Right atrium auricular region (tissue), 2 donors: ENCODE measurements at regions not wholly inside any gene's neighbourhood (a gene's known extent, or its start where the extent isn't known, plus 50 kb on each side); places are given as distances from the start of the nearest gene placed in this dataset.

ENCODE experiments used
- DNase-seq: peaks from one replicate; pipeline ENCODE4 v3.0.0-alpha.2; 2019; ENCODE audit warnings: low spot score
- H3K27ac ChIP-seq, 2 donors: fragments of 200-600 bp; sonication (generic); 1 replicate in 1 of 2; 2 replicates in 1 of 2; pipeline ENCODE4 v1.5.1; 2016 to 2019
- H3K27me3 ChIP-seq, 2 donors: fragments of 200-600 bp; sonication (generic); one replicate each; pipeline versions ENCODE4 v1.5.1 to v1.6.0; 2017 to 2019
- H3K36me3 ChIP-seq: fragments of 200-600 bp; sonication (generic); one replicate; pipeline ENCODE4 v1.5.1; 2016
- H3K4me1 ChIP-seq, 2 donors: fragments of 200-600 bp; sonication (generic); one replicate each; pipeline versions ENCODE4 v1.5.1 to v1.6.0; 2017 to 2019
- H3K4me3 ChIP-seq, 2 donors: fragments of 200-600 bp; sonication (generic); 1 replicate in 1 of 2; 2 replicates in 1 of 2; pipeline ENCODE4 v1.5.1; 2017 to 2019; ENCODE audit warnings: mild to moderate bottlenecking in 1 of 2, moderate library complexity in 1 of 2
- H3K9me3 ChIP-seq, 2 donors: fragments of 200-600 bp; sonication (generic); one replicate each; pipeline ENCODE4 v1.5.1; 2019
- TF ChIP-seq, protein P1 (sequence below), 2 donors: fragments of 200-600 bp; sonication (generic); IDR thresholded peaks; one replicate each; pipeline ENCODE4 v1.5.1; 2019; ENCODE audit warnings: antibody characterized with exemption in 2 of 2

DNA sequence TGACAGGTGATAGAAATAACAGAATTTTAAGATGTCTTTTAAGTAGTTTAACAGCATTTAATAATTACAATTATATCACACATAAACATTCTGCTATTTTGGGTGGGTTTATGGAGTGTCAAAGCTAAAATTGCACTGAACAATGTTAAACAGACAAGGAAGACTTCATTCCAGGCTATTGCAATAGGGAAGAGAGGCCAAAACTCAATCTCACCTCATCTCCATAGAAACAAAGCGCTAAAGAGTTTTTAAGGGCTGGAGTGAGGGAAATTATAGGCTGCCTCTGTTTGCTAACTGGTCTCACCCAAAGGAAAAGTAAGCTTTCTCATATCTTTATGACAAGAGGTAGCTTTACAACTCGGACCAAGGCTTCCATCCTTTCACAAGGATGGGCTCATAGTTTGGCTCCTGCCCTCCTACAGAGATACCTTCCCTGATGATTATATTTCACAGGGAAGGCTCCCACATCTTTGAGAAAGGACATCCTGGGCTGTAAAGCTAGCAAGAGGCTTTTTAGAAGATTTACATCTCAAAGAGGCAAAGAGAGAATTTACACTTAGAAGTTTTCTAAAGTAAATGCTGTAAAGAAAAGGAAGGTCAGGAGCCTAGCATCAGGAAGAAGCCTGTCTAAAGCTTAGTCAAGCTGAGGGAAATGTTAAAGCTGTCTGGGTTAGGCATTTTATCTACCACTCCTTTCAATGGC, 350.2 kb upstream of the IMPG1 start:
- TF ChIP-seq, protein P1, sequence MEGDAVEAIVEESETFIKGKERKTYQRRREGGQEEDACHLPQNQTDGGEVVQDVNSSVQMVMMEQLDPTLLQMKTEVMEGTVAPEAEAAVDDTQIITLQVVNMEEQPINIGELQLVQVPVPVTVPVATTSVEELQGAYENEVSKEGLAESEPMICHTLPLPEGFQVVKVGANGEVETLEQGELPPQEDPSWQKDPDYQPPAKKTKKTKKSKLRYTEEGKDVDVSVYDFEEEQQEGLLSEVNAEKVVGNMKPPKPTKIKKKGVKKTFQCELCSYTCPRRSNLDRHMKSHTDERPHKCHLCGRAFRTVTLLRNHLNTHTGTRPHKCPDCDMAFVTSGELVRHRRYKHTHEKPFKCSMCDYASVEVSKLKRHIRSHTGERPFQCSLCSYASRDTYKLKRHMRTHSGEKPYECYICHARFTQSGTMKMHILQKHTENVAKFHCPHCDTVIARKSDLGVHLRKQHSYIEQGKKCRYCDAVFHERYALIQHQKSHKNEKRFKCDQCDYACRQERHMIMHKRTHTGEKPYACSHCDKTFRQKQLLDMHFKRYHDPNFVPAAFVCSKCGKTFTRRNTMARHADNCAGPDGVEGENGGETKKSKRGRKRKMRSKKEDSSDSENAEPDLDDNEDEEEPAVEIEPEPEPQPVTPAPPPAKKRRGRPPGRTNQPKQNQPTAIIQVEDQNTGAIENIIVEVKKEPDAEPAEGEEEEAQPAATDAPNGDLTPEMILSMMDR (IDR thresholded peaks at IDR 0.05): no peak

DNA sequence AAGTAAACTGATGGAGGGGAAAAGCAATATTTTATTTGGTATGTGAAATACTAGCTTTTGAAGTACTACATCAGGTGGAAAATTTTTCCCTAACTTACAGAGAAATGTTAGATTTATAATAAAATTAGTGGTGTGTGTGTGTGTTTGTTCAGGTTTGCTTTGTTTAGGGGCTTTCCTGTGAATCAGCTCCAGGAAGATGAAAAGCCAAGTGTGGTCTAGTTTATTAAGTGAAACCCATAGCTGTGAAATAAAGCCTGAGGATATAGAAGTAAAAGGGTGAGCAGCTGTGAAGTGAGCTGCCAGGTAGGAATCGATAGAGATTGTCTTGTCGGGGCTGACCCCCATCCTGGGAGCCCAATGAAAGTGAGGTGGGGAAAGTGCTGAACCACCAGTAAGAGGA, 347.6 kb upstream of the IMPG1 start:
- Histone ChIP-seq H3K9me3 (no peaks in the 10 kb centered on the region), H3K27me3 (no peaks in the 10 kb centered on the region), H3K4me1 (no peaks in the 10 kb centered on the region), H3K36me3 (no peaks in the 10 kb centered on the region), H3K27ac (no peak overlapping the region), H3K4me3 (no peak overlapping the region)
- DNase-seq: no peak
- TF ChIP-seq, protein P1 (IDR thresholded peaks at IDR 0.05): no peak

More for the DNA sequence above, 350.2 kb upstream of the IMPG1 start:
- H3K4me3 ChIP-seq: no peak overlapping the region
- no peak overlapping the region for H3K27ac ChIP-seq
- H3K27me3 ChIP-seq: no peaks in the 10 kb centered on the region
- H3K36me3 ChIP-seq: no peaks in the 10 kb centered on the region
- H3K9me3 ChIP-seq: no peaks in the 10 kb centered on the region
- H3K4me1 ChIP-seq: no peaks in the 10 kb centered on the region
- DNase-seq: no peak

DNA sequence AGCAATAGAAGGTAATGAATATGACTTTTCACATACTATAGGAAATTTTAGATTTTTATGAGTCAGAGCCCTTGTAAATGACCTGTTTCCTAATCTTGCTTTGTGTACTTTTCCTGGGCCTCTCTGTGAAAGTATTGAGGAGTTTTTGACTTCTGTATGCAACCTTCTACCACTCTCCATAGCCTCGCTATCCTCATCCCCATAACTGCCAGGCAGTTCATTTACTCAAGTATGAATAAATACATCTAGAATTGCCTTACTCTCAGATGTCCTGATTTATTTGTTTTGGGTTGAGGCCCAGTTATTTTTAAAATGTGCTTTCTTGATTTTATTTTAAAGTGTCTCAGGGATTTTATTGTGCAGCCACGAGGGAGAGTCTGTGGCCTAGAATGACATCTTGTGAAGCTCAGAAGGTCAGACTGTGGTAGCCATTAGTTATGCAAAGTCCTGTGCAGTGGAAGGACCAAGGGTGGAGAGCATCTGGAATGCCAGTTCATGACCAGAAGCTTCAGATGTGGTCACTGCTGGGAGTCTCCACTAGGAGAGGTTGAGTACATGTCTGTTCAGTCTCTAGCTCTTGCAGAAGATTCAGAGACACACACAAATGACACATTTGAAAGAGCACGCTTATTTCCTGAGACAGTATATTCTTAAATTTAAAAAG, 346.2 kb upstream of the IMPG1 start:
- H3K9me3 ChIP-seq: no peaks in the 10 kb centered on the region
- TF ChIP-seq, protein P1 (IDR thresholded peaks at IDR 0.05): no peak
- H3K4me1 ChIP-seq: no peaks in the 10 kb centered on the region
- no peaks in the 10 kb centered on the region for H3K27me3 ChIP-seq
- H3K4me3 ChIP-seq: no peak overlapping the region
- no peak overlapping the region for H3K27ac ChIP-seq
- no peaks in the 10 kb centered on the region for H3K36me3 ChIP-seq
- DNase-seq: no peak

DNA sequence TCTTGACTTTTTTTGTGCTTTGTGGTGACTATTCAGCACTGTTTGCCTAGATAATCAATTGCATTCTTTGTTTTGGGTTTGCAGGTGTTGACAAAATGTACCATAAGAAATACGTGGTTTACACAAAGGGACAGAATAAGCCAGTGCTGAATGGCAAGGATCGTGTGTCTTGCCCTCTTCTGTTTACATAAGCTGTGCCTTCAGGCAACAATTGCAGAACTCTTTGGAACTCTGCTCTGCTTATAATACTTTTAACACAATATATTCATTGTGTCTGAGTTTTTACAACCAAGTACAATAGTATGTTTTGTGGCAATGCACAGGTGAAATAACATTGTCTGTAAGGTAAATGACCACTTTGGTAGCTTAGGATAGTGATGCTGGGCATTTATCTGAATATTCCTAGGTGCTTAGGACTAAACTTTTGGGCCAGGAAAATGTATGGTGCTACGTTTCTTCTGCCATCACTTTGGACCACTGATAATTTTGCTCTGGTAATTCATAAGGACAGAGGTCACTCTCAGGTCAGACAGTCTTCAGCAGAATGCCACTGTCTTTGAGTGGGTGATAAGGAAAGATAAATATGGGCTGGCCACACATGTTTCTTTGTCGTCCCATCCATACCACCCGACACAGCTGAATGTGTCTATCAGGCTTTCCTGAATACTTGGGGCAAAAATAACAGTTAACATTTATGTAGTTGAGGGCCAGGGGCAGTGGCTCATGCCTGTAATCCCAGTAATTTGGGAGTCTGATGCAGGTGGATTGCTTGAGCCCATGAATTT, 344.6 kb upstream of the IMPG1 start:
- Histone ChIP-seq H3K9me3 (no peaks in the 10 kb centered on the region), H3K27ac (no peak overlapping the region), H3K4me1 (no peaks in the 10 kb centered on the region), H3K4me3 (no peak overlapping the region), H3K36me3 (no peaks in the 10 kb centered on the region), H3K27me3 (no peaks in the 10 kb centered on the region)
- DNase-seq: no peak
- TF ChIP-seq, protein P1 (IDR thresholded peaks at IDR 0.05): no peak

DNA sequence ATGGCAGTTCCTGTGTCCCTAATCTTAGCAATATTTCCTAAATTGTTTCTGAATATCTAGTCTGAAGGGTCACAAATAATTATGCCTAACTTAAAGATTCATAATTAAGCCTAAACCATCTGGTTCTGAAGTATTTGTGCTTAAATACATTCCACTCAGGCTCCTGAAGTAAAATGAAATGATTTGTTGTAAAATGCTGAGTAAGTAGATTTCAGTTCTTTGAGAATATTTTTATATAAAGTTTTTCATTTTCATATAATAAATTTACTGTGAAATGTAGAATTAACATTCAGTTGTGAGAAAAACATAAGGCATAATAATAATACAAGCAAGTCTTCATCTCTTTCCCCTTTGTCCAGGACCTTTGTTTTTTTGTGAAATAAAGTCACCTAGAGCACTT, 330.6 kb upstream of the IMPG1 start:
- Histone ChIP-seq H3K4me3 (no peak overlapping the region), H3K4me1 (no peaks in the 10 kb centered on the region), H3K9me3 (peaks cover 0 to 7% of the 10 kb centered on the region in 2 donors), H3K27ac (no peak overlapping the region), H3K27me3 (no peaks in the 10 kb centered on the region), H3K36me3 (no peaks in the 10 kb centered on the region)
- TF ChIP-seq, protein P1 (IDR thresholded peaks at IDR 0.05): no peak
- DNase-seq: no peak
